ENCODE measurements at regions not wholly inside any gene's neighbourhood (a gene's known extent, or its start where the extent isn't known, plus 50 kb on each side); places are given as distances from the start of the nearest gene placed in this dataset.
"Not testable (repeated sequence)": the region's sequence is repeated elsewhere in the genome, so short reads cannot be mapped to it uniquely, and the experiment has no call there.

- TF ChIP-seq EZH2 (IDR thresholded peaks at IDR 0.05; ENCODE audit: low read length) (no peak), CTCF (optimal IDR thresholded peaks at IDR 0.05 in 1 of 3, IDR thresholded peaks at IDR 0.05 in 1 of 3, conservative IDR thresholded peaks at IDR 0.05 in 1 of 3; ENCODE audit: extremely low read depth in 1 of 3, insufficient read depth in 2 of 3, low read length in 3 of 3) (no peak)
- H3K9me3 ChIP-seq (ENCODE audit: control insufficient read depth, low read depth, low read length), result no peaks in the 10 kb centered on the region
- H3K36me3 ChIP-seq (ENCODE audit: control insufficient read depth in 2 of 2, extremely low read depth in 1 of 2, insufficient read depth in 2 of 2, low read length in 2 of 2), result no peaks in the 10 kb centered on the region
- DNase-seq (ENCODE audit: low read depth, low spot score) (no peak), FAIRE-seq (no peak)
- H3K9me1 ChIP-seq (ENCODE audit: control insufficient read depth, extremely low read depth, insufficient read depth, low read length), result no peaks in the 10 kb centered on the region
- no peak overlapping the region for H3K4me2 ChIP-seq (ENCODE audit: control insufficient read depth, extremely low read depth, insufficient read depth, low read depth, low read length)
- dilution Hi-C loops (cut with MboI; ENCODE audit: extremely low pct_ligation_motif_present, low sequenced_read_pairs), result no loop called here
- no peak overlapping the region for H3K9ac ChIP-seq (ENCODE audit: control insufficient read depth, extremely low read depth, insufficient read depth, low read length)
- H3K27me3 ChIP-seq (ENCODE audit: control insufficient read depth, extremely low read depth, insufficient read depth, low read length), result no peaks in the 10 kb centered on the region
- no peak overlapping the region for H3K27ac ChIP-seq (ENCODE audit: control insufficient read depth, insufficient read depth, low read length)
- H4K20me1 ChIP-seq (ENCODE audit: control insufficient read depth, extremely low read depth, insufficient read depth, low read length), result no peaks in the 10 kb centered on the region
- no peak overlapping the region for H3K4me3 ChIP-seq (ENCODE audit: control insufficient read depth in 2 of 3, extremely low read depth in 1 of 3, insufficient read depth in 2 of 3, low read depth in 1 of 3, low read length in 3 of 3)
- H2AFZ ChIP-seq (ENCODE audit: control insufficient read depth, low read length), result no peak overlapping the region
- no peaks in the 10 kb centered on the region for H3K4me1 ChIP-seq (ENCODE audit: control insufficient read depth, extremely low read depth, insufficient read depth, low read length)
- H3K79me2 ChIP-seq (ENCODE audit: control insufficient read depth, insufficient read depth, low read length), result no peaks in the 10 kb centered on the region
Observed at GRCh38 chr12:131413471-131413870, 297.4 kb upstream of the SFSWAP start.

DNA sequence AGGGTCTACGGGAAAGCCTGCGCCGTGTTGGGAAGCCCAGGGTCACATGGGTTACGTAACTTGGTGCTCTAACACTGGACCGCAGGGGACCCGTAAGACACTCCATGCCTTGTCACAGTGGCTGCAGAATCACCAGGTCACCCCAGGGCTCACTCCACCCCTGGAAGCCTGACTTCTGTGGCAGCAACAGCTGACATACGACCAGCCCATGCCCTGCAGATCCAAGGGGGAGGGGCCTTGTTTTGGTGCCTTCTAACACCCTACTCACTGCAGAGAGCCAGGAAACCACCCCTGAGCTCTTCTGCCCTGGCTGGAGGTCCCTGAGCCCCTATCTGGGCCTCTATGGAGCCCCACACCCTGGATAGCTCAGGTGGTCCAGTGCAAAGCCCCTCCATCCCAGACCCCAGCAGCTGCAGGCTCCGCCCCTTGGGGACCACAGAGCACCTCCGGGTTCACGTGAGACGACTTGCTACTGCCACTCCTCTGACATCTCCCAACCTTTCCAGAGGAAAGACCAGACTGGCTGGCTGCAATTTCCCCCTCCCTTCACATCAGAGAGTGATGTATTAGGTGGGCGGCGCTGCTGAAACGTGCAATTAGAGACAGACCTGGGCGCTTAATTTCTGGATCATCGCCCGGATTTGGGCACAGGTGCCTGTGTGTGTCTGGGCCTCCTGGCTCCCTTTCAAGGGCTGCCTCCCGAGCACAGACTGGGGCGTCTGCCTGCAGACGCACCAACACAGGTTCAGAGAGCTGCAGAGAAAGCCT is 296.6 kb upstream of the SFSWAP start:
- H3K9ac ChIP-seq (ENCODE audit: control insufficient read depth, extremely low read depth, insufficient read depth, low read length); H3K9me3 ChIP-seq (ENCODE audit: control insufficient read depth, low read depth, low read length); H3K27ac ChIP-seq (ENCODE audit: control insufficient read depth, insufficient read depth, low read length); H3K36me3 ChIP-seq (ENCODE audit: control insufficient read depth in 2 of 2, extremely low read depth in 1 of 2, insufficient read depth in 2 of 2, low read length in 2 of 2); H3K4me1 ChIP-seq (ENCODE audit: control insufficient read depth, extremely low read depth, insufficient read depth, low read length); H3K4me3 ChIP-seq (ENCODE audit: control insufficient read depth in 2 of 3, extremely low read depth in 1 of 3, insufficient read depth in 2 of 3, low read depth in 1 of 3, low read length in 3 of 3); H4K20me1 ChIP-seq (ENCODE audit: control insufficient read depth, extremely low read depth, insufficient read depth, low read length); H3K79me2 ChIP-seq (ENCODE audit: control insufficient read depth, insufficient read depth, low read length); dilution Hi-C loops (cut with MboI; ENCODE audit: extremely low pct_ligation_motif_present, low sequenced_read_pairs); H3K4me2 ChIP-seq (ENCODE audit: control insufficient read depth, extremely low read depth, insufficient read depth, low read depth, low read length); DNase-seq (ENCODE audit: low read depth, low spot score); FAIRE-seq; H3K27me3 ChIP-seq (ENCODE audit: control insufficient read depth, extremely low read depth, insufficient read depth, low read length); H3K9me1 ChIP-seq (ENCODE audit: control insufficient read depth, extremely low read depth, insufficient read depth, low read length); H2AFZ ChIP-seq (ENCODE audit: control insufficient read depth, low read length): not testable (repeated sequence)

- Histone ChIP-seq H3K36me3 (ENCODE audit: control insufficient read depth in 2 of 2, extremely low read depth in 1 of 2, insufficient read depth in 2 of 2, low read length in 2 of 2) (no peaks in the 10 kb centered on the region), H3K4me3 (ENCODE audit: control insufficient read depth in 2 of 3, extremely low read depth in 1 of 3, insufficient read depth in 2 of 3, low read depth in 1 of 3, low read length in 3 of 3) (no peak overlapping the region), H3K27ac (ENCODE audit: control insufficient read depth, insufficient read depth, low read length) (no peak overlapping the region), H3K9me1 (ENCODE audit: control insufficient read depth, extremely low read depth, insufficient read depth, low read length) (no peaks in the 10 kb centered on the region), H3K9me3 (ENCODE audit: control insufficient read depth, low read depth, low read length) (no peaks in the 10 kb centered on the region), H3K79me2 (ENCODE audit: control insufficient read depth, insufficient read depth, low read length) (no peaks in the 10 kb centered on the region), H2AFZ (ENCODE audit: control insufficient read depth, low read length) (no peak overlapping the region), H3K9ac (ENCODE audit: control insufficient read depth, extremely low read depth, insufficient read depth, low read length) (no peak overlapping the region), H3K4me2 (ENCODE audit: control insufficient read depth, extremely low read depth, insufficient read depth, low read depth, low read length) (no peak overlapping the region), H3K27me3 (ENCODE audit: control insufficient read depth, extremely low read depth, insufficient read depth, low read length) (no peaks in the 10 kb centered on the region), H4K20me1 (ENCODE audit: control insufficient read depth, extremely low read depth, insufficient read depth, low read length) (no peaks in the 10 kb centered on the region), H3K4me1 (ENCODE audit: control insufficient read depth, extremely low read depth, insufficient read depth, low read length) (no peaks in the 10 kb centered on the region)
- dilution Hi-C loops (cut with MboI; ENCODE audit: extremely low pct_ligation_motif_present, low sequenced_read_pairs), result no loop called here
- no peak for DNase-seq (ENCODE audit: low read depth, low spot score)
- no peak for TF ChIP-seq EZH2 (IDR thresholded peaks at IDR 0.05; ENCODE audit: low read length)
- no peak for TF ChIP-seq CTCF (optimal IDR thresholded peaks at IDR 0.05 in 1 of 3, IDR thresholded peaks at IDR 0.05 in 1 of 3, conservative IDR thresholded peaks at IDR 0.05 in 1 of 3; ENCODE audit: extremely low read depth in 1 of 3, insufficient read depth in 2 of 3, low read length in 3 of 3)
- no peak for FAIRE-seq
Observed at GRCh38 chr12:131415781-131416180, 295.1 kb upstream of the SFSWAP start.

Data from keratinocyte (primary cell).